ENCODE measurements at regions not wholly inside any gene's neighbourhood (a gene's known extent, or its start where the extent isn't known, plus 50 kb on each side); places are given as distances from the start of the nearest gene placed in this dataset.

- no peaks in the 10 kb centered on the region for H3K27me3 ChIP-seq
- H3K27ac ChIP-seq = no peak overlapping the region
- no peak overlapping the region for H3K4me3 ChIP-seq
- H3K4me1 ChIP-seq = no peaks in the 10 kb centered on the region
- TF ChIP-seq POLR2A (IDR thresholded peaks at IDR 0.05) (no peak), POLR2AphosphoS5 (IDR thresholded peaks at IDR 0.05) (no peak), EP300 (IDR thresholded peaks at IDR 0.05) (no peak), CTCF (IDR thresholded peaks at IDR 0.05) (no peak)
- 58% methylated on average over 2 of the region's 2 CpGs for WGBS
- H3K9me3 ChIP-seq = no peaks in the 10 kb centered on the region
- no peaks in the 10 kb centered on the region for H3K36me3 ChIP-seq
- DNase-seq (ENCODE audit: low spot score in 2 of 2) = no peak
Observed at GRCh38 chr17:12574525-12574924, 91.2 kb upstream of the MYOCD start.

GRCh38 chr17:12575641-12576040, 90.0 kb upstream of the MYOCD start:
- no peak overlapping the region for H3K27ac ChIP-seq
- H3K27me3 ChIP-seq = no peaks in the 10 kb centered on the region
- no peak for DNase-seq (ENCODE audit: low spot score in 2 of 2)
- H3K9me3 ChIP-seq = no peaks in the 10 kb centered on the region
- TF ChIP-seq CTCF (IDR thresholded peaks at IDR 0.05) (no peak), POLR2AphosphoS5 (IDR thresholded peaks at IDR 0.05) (no peak), POLR2A (IDR thresholded peaks at IDR 0.05) (no peak), EP300 (IDR thresholded peaks at IDR 0.05) (no peak)
- no peaks in the 10 kb centered on the region for H3K36me3 ChIP-seq
- H3K4me3 ChIP-seq = no peak overlapping the region
- no peaks in the 10 kb centered on the region for H3K4me1 ChIP-seq

- H3K9me3 ChIP-seq = peaks cover 2% of the 10 kb centered on the region
- no peaks in the 10 kb centered on the region for H3K36me3 ChIP-seq
- DNase-seq (ENCODE audit: low spot score in 2 of 2) = no peak
- WGBS = 60% methylated on average over 5 of the region's 5 CpGs
- no peak overlapping the region for H3K27ac ChIP-seq
- peaks cover 9% of the 10 kb centered on the region for H3K27me3 ChIP-seq
- no peak for TF ChIP-seq EP300 (IDR thresholded peaks at IDR 0.05)
- TF ChIP-seq POLR2AphosphoS5 (IDR thresholded peaks at IDR 0.05) = no peak
- TF ChIP-seq POLR2A (IDR thresholded peaks at IDR 0.05) = no peak
- TF ChIP-seq CTCF (IDR thresholded peaks at IDR 0.05) = no peak
- no peaks in the 10 kb centered on the region for H3K4me1 ChIP-seq
- no peak overlapping the region for H3K4me3 ChIP-seq
Observed at GRCh38 chr17:12579288-12579687, 86.4 kb upstream of the MYOCD start.

GRCh38 chr17:12580640-12581039, 85.0 kb upstream of the MYOCD start:
- DNase-seq (ENCODE audit: low spot score in 2 of 2) = no peak

GRCh38 chr17:12584727-12585126, 81.0 kb upstream of the MYOCD start:
- Histone ChIP-seq H3K36me3 (no peaks in the 10 kb centered on the region), H3K27me3 (peaks cover 9% of the 10 kb centered on the region), H3K9me3 (peaks cover 3% of the 10 kb centered on the region), H3K4me1 (no peaks in the 10 kb centered on the region), H3K27ac (no peak overlapping the region), H3K4me3 (no peak overlapping the region)
- no peak for TF ChIP-seq EP300 (IDR thresholded peaks at IDR 0.05)
- TF ChIP-seq CTCF (IDR thresholded peaks at IDR 0.05) = no peak
- TF ChIP-seq POLR2A (IDR thresholded peaks at IDR 0.05) = no peak
- TF ChIP-seq POLR2AphosphoS5 (IDR thresholded peaks at IDR 0.05) = no peak
- DNase-seq (ENCODE audit: low spot score in 2 of 2) = no peak
- 84% methylated on average over 7 of the region's 7 CpGs for WGBS

More at GRCh38 chr17:12580640-12581039, 85.0 kb upstream of the MYOCD start:
- Histone ChIP-seq H3K36me3 (no peaks in the 10 kb centered on the region), H3K27me3 (peaks cover 9% of the 10 kb centered on the region), H3K27ac (no peak overlapping the region), H3K9me3 (peaks cover 3% of the 10 kb centered on the region), H3K4me1 (no peaks in the 10 kb centered on the region), H3K4me3 (no peak overlapping the region)
- TF ChIP-seq POLR2AphosphoS5 (IDR thresholded peaks at IDR 0.05) = no peak
- TF ChIP-seq POLR2A (IDR thresholded peaks at IDR 0.05) = no peak
- TF ChIP-seq CTCF (IDR thresholded peaks at IDR 0.05) = no peak
- TF ChIP-seq EP300 (IDR thresholded peaks at IDR 0.05) = no peak
- 43% methylated on average over 6 of the region's 6 CpGs for WGBS

Data from suprapubic skin (tissue), 4 donors.